ENCODE measurements at regions not wholly inside any gene's neighbourhood (a gene's known extent, or its start where the extent isn't known, plus 50 kb on each side); places are given as distances from the start of the nearest gene placed in this dataset.
A peak's percentile ranks its signal among the peaks of the same experiment; 100 is the strongest.

- Histone ChIP-seq H3K4me3 (ENCODE audit: low read length) (no peak overlapping the region), H3K36me3 (replicated peaks; ENCODE audit: low read depth, low read length) (peaks cover 6% of the 10 kb centered on the region), H3K9me3 (ENCODE audit: insufficient read depth, low read length) (0 out of 2 replicates have a peak, but pooled peaks cover 3% of the 10 kb centered on the region), H3K27ac (ENCODE audit: low read length) (no peak overlapping the region), H2AFZ (ENCODE audit: low read depth, low read length) (no peak overlapping the region), H3K4me1 (ENCODE audit: low read length) (peaks cover 33% of the 10 kb centered on the region), H3K27me3 (ENCODE audit: low read depth, low read length) (no peaks in the 10 kb centered on the region), H3K4me2 (ENCODE audit: low read length) (no peak overlapping the region), H3K9ac (ENCODE audit: low read length) (no peak overlapping the region), H4K20me1 (ENCODE audit: insufficient read depth, low read length) (no peaks in the 10 kb centered on the region), H3K79me2 (ENCODE audit: low read length) (no peaks in the 10 kb centered on the region)
- TF ChIP-seq EZH2phosphoT487 (IDR thresholded peaks at IDR 0.05; ENCODE audit: low read depth) (no peak), CTCF (IDR thresholded peaks at IDR 0.05; ENCODE audit: low read depth, low read length) (no peak)
Measured at GRCh38 chr11:91081440-91082043, 858.7 kb upstream of the CHORDC1 start.

- Histone ChIP-seq H3K27me3 (ENCODE audit: low read depth, low read length) (no peaks in the 10 kb centered on the region), H3K27ac (ENCODE audit: low read length) (no peak overlapping the region), H3K36me3 (replicated peaks; ENCODE audit: low read depth, low read length) (peaks cover 6% of the 10 kb centered on the region), H2AFZ (ENCODE audit: low read depth, low read length) (no peak overlapping the region), H3K9ac (ENCODE audit: low read length) (no peak overlapping the region), H3K4me3 (ENCODE audit: low read length) (no peak overlapping the region; the same call in 1 of the 2 replicates), H4K20me1 (ENCODE audit: insufficient read depth, low read length) (no peaks in the 10 kb centered on the region), H3K4me1 (ENCODE audit: low read length) (peaks cover 32% of the 10 kb centered on the region), H3K79me2 (ENCODE audit: low read length) (no peaks in the 10 kb centered on the region), H3K4me2 (ENCODE audit: low read length) (peak overlapping the region; percentile 42), H3K9me3 (ENCODE audit: insufficient read depth, low read length) (no peaks in the 10 kb centered on the region)
- TF ChIP-seq CTCF (IDR thresholded peaks at IDR 0.05; ENCODE audit: low read depth, low read length) = no peak
- no peak for TF ChIP-seq EZH2phosphoT487 (IDR thresholded peaks at IDR 0.05; ENCODE audit: low read depth)
Measured at GRCh38 chr11:91078221-91078620, 855.4 kb upstream of the CHORDC1 start.

GRCh38 chr11:91075032-91075695 lies 852.3 kb upstream of the CHORDC1 start:
- no peak overlapping the region for H3K4me3 ChIP-seq (ENCODE audit: low read length)
- H3K4me2 ChIP-seq (ENCODE audit: low read length) = no peak overlapping the region
- H3K79me2 ChIP-seq (ENCODE audit: low read length) = no peaks in the 10 kb centered on the region
- no peak overlapping the region for H3K27ac ChIP-seq (ENCODE audit: low read length)
- no peaks in the 10 kb centered on the region for H3K9me3 ChIP-seq (ENCODE audit: insufficient read depth, low read length)
- H3K27me3 ChIP-seq (ENCODE audit: low read depth, low read length) = no peaks in the 10 kb centered on the region
- H4K20me1 ChIP-seq (ENCODE audit: insufficient read depth, low read length) = no peaks in the 10 kb centered on the region
- no peak overlapping the region for H3K9ac ChIP-seq (ENCODE audit: low read length)
- peaks cover 4% of the 10 kb centered on the region for H3K36me3 ChIP-seq (replicated peaks; ENCODE audit: low read depth, low read length)
- no peak overlapping the region for H2AFZ ChIP-seq (ENCODE audit: low read depth, low read length)
- TF ChIP-seq CTCF (IDR thresholded peaks at IDR 0.05; ENCODE audit: low read depth, low read length) (no peak), EZH2phosphoT487 (IDR thresholded peaks at IDR 0.05; ENCODE audit: low read depth) (no peak)
- H3K4me1 ChIP-seq (ENCODE audit: low read length) = peaks cover 22% of the 10 kb centered on the region

- H4K20me1 ChIP-seq (ENCODE audit: insufficient read depth, low read length) = no peaks in the 10 kb centered on the region
Measured at GRCh38 chr11:91067666-91068065, 844.8 kb upstream of the CHORDC1 start.

More at GRCh38 chr11:91067666-91068065, 844.8 kb upstream of the CHORDC1 start:
- Histone ChIP-seq H3K27me3 (ENCODE audit: low read depth, low read length) (no peaks in the 10 kb centered on the region), H3K4me3 (ENCODE audit: low read length) (no peak overlapping the region), H3K36me3 (replicated peaks; ENCODE audit: low read depth, low read length) (no peaks in the 10 kb centered on the region), H2AFZ (ENCODE audit: low read depth, low read length) (no peak overlapping the region), H3K79me2 (ENCODE audit: low read length) (no peaks in the 10 kb centered on the region), H3K9me3 (ENCODE audit: insufficient read depth, low read length) (no peaks in the 10 kb centered on the region), H3K4me1 (ENCODE audit: low read length) (peaks cover 11% of the 10 kb centered on the region), H3K9ac (ENCODE audit: low read length) (no peak overlapping the region), H3K4me2 (ENCODE audit: low read length) (no peak overlapping the region), H3K27ac (ENCODE audit: low read length) (no peak overlapping the region)
- TF ChIP-seq EZH2phosphoT487 (IDR thresholded peaks at IDR 0.05; ENCODE audit: low read depth) (no peak), CTCF (IDR thresholded peaks at IDR 0.05; ENCODE audit: low read depth, low read length) (no peak)
